ENCODE measurements at regions not wholly inside any gene's neighbourhood (a gene's known extent, or its start where the extent isn't known, plus 50 kb on each side); places are given as distances from the start of the nearest gene placed in this dataset.

DNA sequence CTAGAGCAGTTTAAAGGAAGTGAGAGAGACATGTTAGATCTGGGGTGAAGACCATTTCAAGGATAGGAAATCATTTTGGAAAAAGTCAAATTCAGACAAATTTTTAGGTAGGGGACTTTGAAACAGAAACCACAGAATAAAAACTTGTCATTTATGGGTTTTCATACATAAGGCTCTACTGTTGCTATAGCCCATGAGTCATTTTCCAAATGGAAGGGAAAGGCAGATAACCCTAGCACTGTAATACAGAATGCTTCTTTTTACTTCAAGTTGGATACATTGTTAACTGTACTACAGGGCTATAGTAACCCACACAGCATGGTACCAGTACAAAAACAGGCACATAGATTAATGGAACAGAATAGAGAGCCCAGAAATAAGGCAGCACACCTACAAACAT, 455.4 kb downstream of the EBF1 start:
- TF ChIP-seq, protein P1, sequence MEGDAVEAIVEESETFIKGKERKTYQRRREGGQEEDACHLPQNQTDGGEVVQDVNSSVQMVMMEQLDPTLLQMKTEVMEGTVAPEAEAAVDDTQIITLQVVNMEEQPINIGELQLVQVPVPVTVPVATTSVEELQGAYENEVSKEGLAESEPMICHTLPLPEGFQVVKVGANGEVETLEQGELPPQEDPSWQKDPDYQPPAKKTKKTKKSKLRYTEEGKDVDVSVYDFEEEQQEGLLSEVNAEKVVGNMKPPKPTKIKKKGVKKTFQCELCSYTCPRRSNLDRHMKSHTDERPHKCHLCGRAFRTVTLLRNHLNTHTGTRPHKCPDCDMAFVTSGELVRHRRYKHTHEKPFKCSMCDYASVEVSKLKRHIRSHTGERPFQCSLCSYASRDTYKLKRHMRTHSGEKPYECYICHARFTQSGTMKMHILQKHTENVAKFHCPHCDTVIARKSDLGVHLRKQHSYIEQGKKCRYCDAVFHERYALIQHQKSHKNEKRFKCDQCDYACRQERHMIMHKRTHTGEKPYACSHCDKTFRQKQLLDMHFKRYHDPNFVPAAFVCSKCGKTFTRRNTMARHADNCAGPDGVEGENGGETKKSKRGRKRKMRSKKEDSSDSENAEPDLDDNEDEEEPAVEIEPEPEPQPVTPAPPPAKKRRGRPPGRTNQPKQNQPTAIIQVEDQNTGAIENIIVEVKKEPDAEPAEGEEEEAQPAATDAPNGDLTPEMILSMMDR (IDR thresholded peaks at IDR 0.05) = no peak
- TF ChIP-seq EP300 (IDR thresholded peaks at IDR 0.05) = no peak
- TF ChIP-seq POLR2AphosphoS5 (IDR thresholded peaks at IDR 0.05) = no peak
- TF ChIP-seq POLR2A (IDR thresholded peaks at IDR 0.05) = no peak
- H3K36me3 ChIP-seq = no peaks in the 10 kb centered on the region
- no peaks in the 10 kb centered on the region for H3K9me3 ChIP-seq
- H3K4me1 ChIP-seq = no peaks in the 10 kb centered on the region
- no peaks in the 10 kb centered on the region for H3K27me3 ChIP-seq
- DNase-seq (no peak), ATAC-seq (ENCODE audit: low FRiP score in 2 of 2) (no peak)
- H3K4me3 ChIP-seq = no peak overlapping the region
- H3K27ac ChIP-seq = no peak overlapping the region

- ATAC-seq (ENCODE audit: low FRiP score in 2 of 2) (no peak), DNase-seq (no peak)
- 72 to 83% methylated on average over 1 of the region's 1 CpG for WGBS, 2 donors
- Histone ChIP-seq H3K36me3 (no peaks in the 10 kb centered on the region), H3K4me3 (no peak overlapping the region), H3K27ac (no peak overlapping the region), H3K9me3 (no peaks in the 10 kb centered on the region), H3K27me3 (no peaks in the 10 kb centered on the region), H3K4me1 (no peaks in the 10 kb centered on the region)
- TF ChIP-seq, protein P1 (IDR thresholded peaks at IDR 0.05) = no peak
- TF ChIP-seq EP300 (IDR thresholded peaks at IDR 0.05) (no peak), POLR2AphosphoS5 (IDR thresholded peaks at IDR 0.05) (no peak), POLR2A (IDR thresholded peaks at IDR 0.05) (no peak)
These were observed 455.9 kb downstream of the EBF1 start for GRCh38 chr5:158643840-158644239.

DNA sequence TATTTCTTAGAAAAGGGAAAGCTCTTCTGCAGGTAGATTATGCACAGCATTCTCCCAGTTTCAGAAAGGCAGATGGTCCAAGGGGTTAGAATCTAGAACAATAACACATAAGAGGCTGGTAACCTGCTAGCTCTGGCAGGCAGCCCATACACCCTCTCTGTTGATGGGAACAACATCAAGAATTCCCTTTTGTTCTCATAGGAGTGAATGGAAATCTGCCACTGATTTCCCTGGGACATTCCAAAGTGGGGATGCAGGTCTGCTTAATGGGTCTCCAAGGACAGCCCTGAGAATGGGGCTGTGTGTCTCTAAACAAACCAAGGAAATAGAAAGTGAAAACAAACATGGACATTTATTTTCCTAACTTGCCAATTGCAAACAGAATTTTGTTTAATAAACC, 456.8 kb downstream of the EBF1 start:
- TF ChIP-seq EP300 (IDR thresholded peaks at IDR 0.05) (no peak), POLR2AphosphoS5 (IDR thresholded peaks at IDR 0.05) (no peak), POLR2A (IDR thresholded peaks at IDR 0.05) (no peak)
- TF ChIP-seq, protein P1 (IDR thresholded peaks at IDR 0.05) = no peak
- ATAC-seq (ENCODE audit: low FRiP score in 2 of 2) (no peak), DNase-seq (no peak)
- no peak overlapping the region for H3K4me3 ChIP-seq
- no peak overlapping the region for H3K27ac ChIP-seq
- H3K27me3 ChIP-seq = no peaks in the 10 kb centered on the region
- H3K36me3 ChIP-seq = no peaks in the 10 kb centered on the region
- no peaks in the 10 kb centered on the region for H3K9me3 ChIP-seq
- no peaks in the 10 kb centered on the region for H3K4me1 ChIP-seq

DNA sequence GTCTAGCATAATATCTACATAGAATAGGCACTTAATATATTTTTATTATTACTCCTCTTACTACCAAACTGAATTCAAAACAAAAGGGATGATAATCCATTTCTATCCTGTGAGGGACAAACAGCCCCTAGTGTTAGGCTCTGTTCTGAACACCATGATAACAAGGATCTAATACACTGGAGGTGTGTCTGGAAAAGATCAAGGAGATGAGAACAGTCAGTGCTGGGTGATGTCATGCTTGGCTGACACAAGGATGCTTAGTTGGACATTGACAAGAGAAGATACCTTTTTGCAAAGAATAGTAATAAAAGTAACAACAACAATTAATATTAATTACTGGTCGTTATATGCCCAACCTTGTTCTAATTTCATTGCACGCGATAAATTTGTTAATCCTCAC, 458.7 kb downstream of the EBF1 start:
- no peak overlapping the region for H3K4me3 ChIP-seq
- no peaks in the 10 kb centered on the region for H3K4me1 ChIP-seq
- no peaks in the 10 kb centered on the region for H3K36me3 ChIP-seq
- H3K9me3 ChIP-seq = no peaks in the 10 kb centered on the region
- DNase-seq (no peak), ATAC-seq (ENCODE audit: low FRiP score in 2 of 2) (no peak)
- no peak overlapping the region for H3K27ac ChIP-seq
- TF ChIP-seq EP300 (IDR thresholded peaks at IDR 0.05) = no peak
- TF ChIP-seq POLR2A (IDR thresholded peaks at IDR 0.05) = no peak
- TF ChIP-seq, protein P1 (IDR thresholded peaks at IDR 0.05) = no peak
- TF ChIP-seq POLR2AphosphoS5 (IDR thresholded peaks at IDR 0.05) = no peak
- no peaks in the 10 kb centered on the region for H3K27me3 ChIP-seq
- WGBS, 2 donors = 93 to 98% methylated on average over 3 of the region's 3 CpGs

DNA sequence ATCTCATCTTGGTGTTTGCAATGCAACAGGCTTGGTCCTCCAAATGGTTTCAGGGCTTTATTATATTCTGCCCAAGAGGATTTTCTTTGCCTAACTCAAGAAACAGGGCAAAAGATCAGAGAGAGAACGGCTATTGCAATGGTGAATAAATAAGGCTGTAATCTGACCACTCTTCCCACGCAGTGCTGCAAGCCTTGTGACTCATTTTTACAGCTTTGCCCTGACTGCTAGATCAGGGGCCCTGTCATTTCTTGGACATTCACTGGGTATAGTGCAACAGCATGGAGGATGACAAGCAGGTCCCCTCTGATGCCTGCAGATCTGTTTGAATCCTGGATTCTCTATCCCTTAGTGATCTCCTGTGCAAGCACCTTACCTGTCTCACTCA, 459.1 kb downstream of the EBF1 start:
- H3K36me3 ChIP-seq = no peaks in the 10 kb centered on the region
- no peak overlapping the region for H3K27ac ChIP-seq
- no peaks in the 10 kb centered on the region for H3K9me3 ChIP-seq
- no peak for DNase-seq
- H3K4me1 ChIP-seq = no peaks in the 10 kb centered on the region
- ATAC-seq (ENCODE audit: low FRiP score in 2 of 2) = no peak
- WGBS, 2 donors = 79 to 81% methylated on average over 2 of the region's 2 CpGs
- no peaks in the 10 kb centered on the region for H3K27me3 ChIP-seq
- H3K4me3 ChIP-seq = no peak overlapping the region
- TF ChIP-seq, protein P1 (IDR thresholded peaks at IDR 0.05) = no peak
- TF ChIP-seq POLR2AphosphoS5 (IDR thresholded peaks at IDR 0.05) = no peak
- no peak for TF ChIP-seq POLR2A (IDR thresholded peaks at IDR 0.05)
- no peak for TF ChIP-seq EP300 (IDR thresholded peaks at IDR 0.05)
